Trophoblast cell (in vitro differentiated cells and primary cell): ENCODE measurements at regions not wholly inside any gene's neighbourhood (a gene's known extent, or its start where the extent isn't known, plus 50 kb on each side); places are given as distances from the start of the nearest gene placed in this dataset.

ENCODE experiments used
- DNase-seq, 2 donors: peaks; one replicate each; pipeline ENCODE4 v3.0.0-alpha.2; 2016
- H2AFZ ChIP-seq: 2 replicates; pipeline ENCODE4 v1.6.1; 2013; ENCODE audit warnings: low read length, moderate library complexity, mild to moderate bottlenecking; ENCODE audit not compliant: insufficient read depth, poor library complexity
- H2AK5ac ChIP-seq: 2 replicates; pipeline ENCODE4 v1.6.1; 2013; ENCODE audit warnings: mild to moderate bottlenecking, low read length
- H2BK120ac ChIP-seq: 2 replicates; pipeline ENCODE4 v1.6.1; 2013; ENCODE audit warnings: low read length, mild to moderate bottlenecking, moderate library complexity; ENCODE audit not compliant: insufficient read depth, poor library complexity
- H2BK12ac ChIP-seq: 2 replicates; pipeline ENCODE4 v1.6.1; 2013; ENCODE audit warnings: mild to moderate bottlenecking, low read length, moderate library complexity
- H2BK5ac ChIP-seq: 2 replicates; pipeline ENCODE4 v1.6.1; 2013; ENCODE audit warnings: low read length, low read depth, moderate library complexity, mild to moderate bottlenecking; ENCODE audit not compliant: poor library complexity
- H3K14ac ChIP-seq: 2 replicates; pipeline ENCODE4 v1.6.1; 2013; ENCODE audit warnings: mild to moderate bottlenecking, low read length
- H3K18ac ChIP-seq: 2 replicates; pipeline ENCODE4 v1.6.1; 2013; ENCODE audit warnings: mild to moderate bottlenecking, low read length
- H3K23ac ChIP-seq: 2 replicates; pipeline ENCODE4 v1.6.1; 2013; ENCODE audit warnings: low read length
- H3K27ac ChIP-seq: 2 replicates; pipeline ENCODE4 v1.5.1; 2013; ENCODE audit warnings: low read depth, mild to moderate bottlenecking, inconsistent platforms, low read length, moderate library complexity
- H3K27me3 ChIP-seq: 2 replicates; pipeline ENCODE4 v1.6.1; 2013; ENCODE audit warnings: inconsistent platforms, mild to moderate bottlenecking, low read length, moderate library complexity; ENCODE audit not compliant: insufficient read depth
- H3K36me3 ChIP-seq, 2 experiments: 1 replicate in 1 of 2; 2 replicates in 1 of 2; pipeline ENCODE4 v1.6.1; 2013; ENCODE audit warnings: low read length in 2 of 2, mild to moderate bottlenecking in 2 of 2, moderate library complexity in 1 of 2; ENCODE audit not compliant: insufficient read depth in 2 of 2, control insufficient read depth in 1 of 2
- H3K4ac ChIP-seq: 2 replicates; pipeline ENCODE4 v1.6.1; 2013; ENCODE audit warnings: low read depth, mild to moderate bottlenecking, low read length, moderate library complexity
- H3K4me1 ChIP-seq, 2 experiments: 1 replicate in 1 of 2; 2 replicates in 1 of 2; pipeline ENCODE4 v1.6.1; 2013; ENCODE audit warnings: low read length in 2 of 2, mild to moderate bottlenecking in 2 of 2, moderate library complexity in 1 of 2; ENCODE audit not compliant: insufficient read depth in 2 of 2, control insufficient read depth in 1 of 2
- H3K4me2 ChIP-seq: 2 replicates; pipeline ENCODE4 v1.6.1; 2013; ENCODE audit warnings: inconsistent platforms, mild to moderate bottlenecking, low read length, moderate library complexity
- H3K4me3 ChIP-seq: 2 replicates; pipeline ENCODE4 v1.5.1; 2013; ENCODE audit warnings: mild to moderate bottlenecking, low read depth, low read length, inconsistent platforms
- H3K79me1 ChIP-seq: one replicate; pipeline ENCODE4 v1.6.1; 2013; ENCODE audit warnings: low read length
- H3K79me2 ChIP-seq: 2 replicates; pipeline ENCODE4 v1.6.1; 2013; ENCODE audit warnings: low read length, mild to moderate bottlenecking; ENCODE audit not compliant: control insufficient read depth, insufficient read depth, poor library complexity
- H3K9ac ChIP-seq: 2 replicates; pipeline ENCODE4 v1.6.1; 2013; ENCODE audit warnings: mild to moderate bottlenecking, low read length
- H3K9me3 ChIP-seq: 2 replicates; pipeline ENCODE4 v1.6.1; 2013; ENCODE audit warnings: low read depth, mild to moderate bottlenecking, control low read depth, inconsistent platforms, low read length; ENCODE audit not compliant: insufficient read depth
- H4K12ac ChIP-seq: 2 replicates; pipeline ENCODE4 v1.6.1; 2013; ENCODE audit warnings: low read depth, mild to moderate bottlenecking, low read length, moderate library complexity
- H4K8ac ChIP-seq: 2 replicates; pipeline ENCODE4 v1.6.1; 2013; ENCODE audit warnings: low read depth, mild to moderate bottlenecking, low read length, moderate library complexity
- H4K91ac ChIP-seq: one replicate; pipeline ENCODE4 v1.6.1; 2013; ENCODE audit warnings: low read depth, mild to moderate bottlenecking, low read length, moderate library complexity
- WGBS: extraction: QIAGEN DNeasy Blood & Tissue Kit; methylation state at CpG from one replicate; pipeline ENCODE4 v1.1.7; 2013; ENCODE audit warnings: missing lambda C conversion rate; ENCODE audit not compliant: insufficient read length, insufficient coverage; ENCODE audit errors: extremely low coverage; 5-methylcytosine and 5-hydroxymethylcytosine counted together

GRCh38 chr9:26770821-26771220 lies 121.8 kb downstream of the CAAP1 start:
- no peak overlapping the region for H2BK12ac ChIP-seq
- H3K27me3 ChIP-seq = no peaks in the 10 kb centered on the region
- WGBS = no CpG with 5 or more reads among the region's 2 CpGs
- no peaks in the 10 kb centered on the region for H3K9me3 ChIP-seq
- no peak overlapping the region for H2AK5ac ChIP-seq
- H3K36me3 ChIP-seq = no peaks in the 10 kb centered on the region
- H3K4me3 ChIP-seq = no peak overlapping the region
- no peak overlapping the region for H3K27ac ChIP-seq
- H3K4ac ChIP-seq = no peak overlapping the region
- no peaks in the 10 kb centered on the region for H3K79me1 ChIP-seq
- no peak overlapping the region for H2BK5ac ChIP-seq
- no peak overlapping the region for H3K23ac ChIP-seq
- no peak overlapping the region for H3K14ac ChIP-seq
- no peak overlapping the region for H2BK120ac ChIP-seq
- H3K4me2 ChIP-seq = no peak overlapping the region
- DNase-seq = no peak
- H4K12ac ChIP-seq = no peak overlapping the region
- no peak overlapping the region for H3K18ac ChIP-seq
- no peaks in the 10 kb centered on the region for H3K79me2 ChIP-seq
- no peaks in the 10 kb centered on the region for H3K4me1 ChIP-seq
- H2AFZ ChIP-seq = no peak overlapping the region
- no peak overlapping the region for H4K91ac ChIP-seq
- no peak overlapping the region for H4K8ac ChIP-seq
- no peak overlapping the region for H3K9ac ChIP-seq

DNA sequence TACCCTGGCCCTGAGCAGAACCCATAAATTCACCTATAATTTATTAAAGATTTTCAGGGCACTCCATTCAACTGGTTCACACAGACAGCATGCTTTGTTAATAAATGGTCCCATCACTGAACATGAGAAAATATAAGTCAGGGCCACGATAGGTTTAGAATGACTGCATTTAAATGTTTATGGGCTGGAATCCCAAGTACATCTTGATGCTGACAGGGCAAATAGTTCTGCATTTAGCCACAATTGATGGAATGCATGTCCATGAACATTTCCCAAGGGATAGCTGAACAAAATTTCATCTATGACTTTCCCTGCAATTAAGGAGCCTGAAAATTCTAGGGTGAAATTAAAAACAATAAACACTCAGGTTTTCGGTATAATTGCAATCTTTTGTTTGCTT lies 124.5 kb downstream of the CAAP1 start:
- no peaks in the 10 kb centered on the region for H3K79me2 ChIP-seq
- H4K12ac ChIP-seq = no peak overlapping the region
- no peaks in the 10 kb centered on the region for H3K9me3 ChIP-seq
- H2AFZ ChIP-seq = no peak overlapping the region
- no peak overlapping the region for H4K91ac ChIP-seq
- no peak overlapping the region for H3K4ac ChIP-seq
- H3K79me1 ChIP-seq = no peaks in the 10 kb centered on the region
- H4K8ac ChIP-seq = no peak overlapping the region
- DNase-seq = no peak
- no peak overlapping the region for H3K4me2 ChIP-seq
- H3K36me3 ChIP-seq = no peaks in the 10 kb centered on the region
- no peak overlapping the region for H3K18ac ChIP-seq
- no peak overlapping the region for H2BK120ac ChIP-seq
- no peak overlapping the region for H2BK12ac ChIP-seq
- H3K9ac ChIP-seq = no peak overlapping the region
- H3K23ac ChIP-seq = no peak overlapping the region
- no peak overlapping the region for H2BK5ac ChIP-seq
- H3K4me3 ChIP-seq = no peak overlapping the region
- no peaks in the 10 kb centered on the region for H3K27me3 ChIP-seq
- H3K27ac ChIP-seq = no peak overlapping the region
- H3K4me1 ChIP-seq = no peaks in the 10 kb centered on the region
- no CpG with 5 or more reads among the region's 2 CpGs for WGBS
- H2AK5ac ChIP-seq = no peak overlapping the region
- H3K14ac ChIP-seq = no peak overlapping the region

DNA sequence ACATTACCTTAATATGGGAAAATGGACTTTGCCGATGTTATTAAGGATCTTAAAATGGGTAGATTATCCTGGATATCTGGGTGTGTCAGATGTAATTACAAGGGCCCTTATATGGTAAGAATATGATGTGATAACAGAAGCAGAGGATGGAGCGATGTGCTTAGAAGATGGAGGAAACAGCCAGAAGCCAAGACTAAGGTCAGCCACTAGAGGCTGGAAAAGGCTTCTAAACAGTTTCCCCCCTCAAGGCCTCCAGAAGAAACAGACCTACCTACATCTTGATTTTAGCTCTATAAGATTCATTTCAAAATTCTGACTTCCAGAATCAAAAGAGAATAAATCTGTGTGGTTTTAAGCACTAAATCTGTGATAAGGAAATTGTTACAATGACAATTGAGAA lies 131.9 kb downstream of the CAAP1 start:
- H3K4ac ChIP-seq = no peak overlapping the region

GRCh38 chr9:26758655-26759054 lies 133.9 kb downstream of the CAAP1 start:
- no peak overlapping the region for H3K14ac ChIP-seq
- H3K4ac ChIP-seq = no peak overlapping the region
- H3K9me3 ChIP-seq = no peaks in the 10 kb centered on the region
- no peak overlapping the region for H3K9ac ChIP-seq
- H4K91ac ChIP-seq = no peak overlapping the region
- no peak overlapping the region for H3K4me3 ChIP-seq
- peaks cover 0 to 1% of the 10 kb centered on the region in 2 experiments for H3K4me1 ChIP-seq
- no peak overlapping the region for H4K12ac ChIP-seq
- no peak overlapping the region for H2BK12ac ChIP-seq
- H3K36me3 ChIP-seq = no peaks in the 10 kb centered on the region
- no peak overlapping the region for H2AK5ac ChIP-seq
- no peak overlapping the region for H2BK5ac ChIP-seq
- H3K27ac ChIP-seq = no peak overlapping the region
- H4K8ac ChIP-seq = no peak overlapping the region
- no peak overlapping the region for H3K4me2 ChIP-seq
- no peaks in the 10 kb centered on the region for H3K79me1 ChIP-seq
- no peak overlapping the region for H3K23ac ChIP-seq
- H3K27me3 ChIP-seq = no peaks in the 10 kb centered on the region
- no peak overlapping the region for H2AFZ ChIP-seq
- no peak for DNase-seq
- no peaks in the 10 kb centered on the region for H3K79me2 ChIP-seq
- H3K18ac ChIP-seq = no peak overlapping the region
- no peak overlapping the region for H2BK120ac ChIP-seq
- no CpG with 5 or more reads among the region's 6 CpGs for WGBS

More for the DNA sequence above, 131.9 kb downstream of the CAAP1 start:
- no peak for DNase-seq
- Histone ChIP-seq H4K8ac (no peak overlapping the region), H3K23ac (no peak overlapping the region), H3K4me1 (no peaks in the 10 kb centered on the region), H2BK5ac (no peak overlapping the region), H3K14ac (no peak overlapping the region), H3K9me3 (no peaks in the 10 kb centered on the region), H3K18ac (no peak overlapping the region), H3K4me2 (no peak overlapping the region), H3K27me3 (no peaks in the 10 kb centered on the region), H3K36me3 (no peaks in the 10 kb centered on the region), H3K4me3 (no peak overlapping the region), H4K12ac (no peak overlapping the region), H4K91ac (no peak overlapping the region), H3K27ac (no peak overlapping the region), H2AFZ (no peak overlapping the region), H3K79me2 (no peaks in the 10 kb centered on the region), H2BK12ac (no peak overlapping the region), H3K9ac (no peak overlapping the region), H2BK120ac (no peak overlapping the region), H2AK5ac (no peak overlapping the region), H3K79me1 (no peaks in the 10 kb centered on the region)
- no CpG with 5 or more reads among the region's 2 CpGs for WGBS
